ENCODE measurements at regions not wholly inside any gene's neighbourhood (a gene's known extent, or its start where the extent isn't known, plus 50 kb on each side); places are given as distances from the start of the nearest gene placed in this dataset.

DNA sequence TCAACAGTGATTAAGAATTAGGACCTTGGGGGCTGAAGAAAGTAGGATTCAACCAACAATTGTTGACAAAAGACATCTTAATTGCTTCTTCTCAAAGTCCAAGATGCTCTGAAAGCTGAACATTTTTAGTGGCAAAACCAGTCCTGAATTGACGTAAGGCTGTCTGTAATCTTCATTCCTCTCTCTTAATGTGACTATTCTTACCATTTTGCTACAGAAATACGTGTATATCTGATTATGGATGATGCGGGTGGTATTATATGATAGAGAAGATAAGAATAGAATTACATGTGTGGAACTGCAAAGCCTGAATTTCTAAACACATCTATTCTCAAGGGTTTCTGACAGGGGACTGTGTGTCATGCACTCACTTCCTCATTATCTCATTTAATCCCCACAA, 130.3 kb upstream of the SASH1 start:
- TF ChIP-seq, protein P1, sequence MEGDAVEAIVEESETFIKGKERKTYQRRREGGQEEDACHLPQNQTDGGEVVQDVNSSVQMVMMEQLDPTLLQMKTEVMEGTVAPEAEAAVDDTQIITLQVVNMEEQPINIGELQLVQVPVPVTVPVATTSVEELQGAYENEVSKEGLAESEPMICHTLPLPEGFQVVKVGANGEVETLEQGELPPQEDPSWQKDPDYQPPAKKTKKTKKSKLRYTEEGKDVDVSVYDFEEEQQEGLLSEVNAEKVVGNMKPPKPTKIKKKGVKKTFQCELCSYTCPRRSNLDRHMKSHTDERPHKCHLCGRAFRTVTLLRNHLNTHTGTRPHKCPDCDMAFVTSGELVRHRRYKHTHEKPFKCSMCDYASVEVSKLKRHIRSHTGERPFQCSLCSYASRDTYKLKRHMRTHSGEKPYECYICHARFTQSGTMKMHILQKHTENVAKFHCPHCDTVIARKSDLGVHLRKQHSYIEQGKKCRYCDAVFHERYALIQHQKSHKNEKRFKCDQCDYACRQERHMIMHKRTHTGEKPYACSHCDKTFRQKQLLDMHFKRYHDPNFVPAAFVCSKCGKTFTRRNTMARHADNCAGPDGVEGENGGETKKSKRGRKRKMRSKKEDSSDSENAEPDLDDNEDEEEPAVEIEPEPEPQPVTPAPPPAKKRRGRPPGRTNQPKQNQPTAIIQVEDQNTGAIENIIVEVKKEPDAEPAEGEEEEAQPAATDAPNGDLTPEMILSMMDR (conservative IDR thresholded peaks at IDR 0.05 in 1 of 2, IDR thresholded peaks at IDR 0.05 in 1 of 2; ENCODE audit: extremely low read depth in 1 of 2, insufficient read depth in 1 of 2, low read depth in 1 of 2, low read length in 2 of 2) = no peak
- no peak for TF ChIP-seq EZH2 (IDR thresholded peaks at IDR 0.05; ENCODE audit: borderline replicate concordance, low read length)

All from mammary epithelial cell (primary cell).